Breast epithelium (tissue), 3 donors: ENCODE measurements at regions not wholly inside any gene's neighbourhood (a gene's known extent, or its start where the extent isn't known, plus 50 kb on each side); places are given as distances from the start of the nearest gene placed in this dataset.

Experiments used
- POLR2A ChIP-seq: fragments of 450-650 bp; IDR thresholded peaks from one replicate; pipeline ENCODE4 v1.6.1; 2016; ENCODE audit warnings: antibody characterized with exemption, mild to moderate bottlenecking, moderate library complexity
- POLR2AphosphoS5 ChIP-seq, 3 donors: sonication (generic); formaldehyde crosslinking; IDR thresholded peaks; one replicate each; pipeline ENCODE4 v1.6.1; 2017; ENCODE audit warnings: antibody characterized with exemption in 3 of 3
- TF ChIP-seq, protein P1 (sequence below), 3 donors: fragments of 450-650 bp; IDR thresholded peaks; one replicate each; pipeline ENCODE4 v1.5.1; 2016 to 2017; ENCODE audit warnings: antibody characterized with exemption in 3 of 3, mild to moderate bottlenecking in 3 of 3, moderate library complexity in 3 of 3

DNA sequence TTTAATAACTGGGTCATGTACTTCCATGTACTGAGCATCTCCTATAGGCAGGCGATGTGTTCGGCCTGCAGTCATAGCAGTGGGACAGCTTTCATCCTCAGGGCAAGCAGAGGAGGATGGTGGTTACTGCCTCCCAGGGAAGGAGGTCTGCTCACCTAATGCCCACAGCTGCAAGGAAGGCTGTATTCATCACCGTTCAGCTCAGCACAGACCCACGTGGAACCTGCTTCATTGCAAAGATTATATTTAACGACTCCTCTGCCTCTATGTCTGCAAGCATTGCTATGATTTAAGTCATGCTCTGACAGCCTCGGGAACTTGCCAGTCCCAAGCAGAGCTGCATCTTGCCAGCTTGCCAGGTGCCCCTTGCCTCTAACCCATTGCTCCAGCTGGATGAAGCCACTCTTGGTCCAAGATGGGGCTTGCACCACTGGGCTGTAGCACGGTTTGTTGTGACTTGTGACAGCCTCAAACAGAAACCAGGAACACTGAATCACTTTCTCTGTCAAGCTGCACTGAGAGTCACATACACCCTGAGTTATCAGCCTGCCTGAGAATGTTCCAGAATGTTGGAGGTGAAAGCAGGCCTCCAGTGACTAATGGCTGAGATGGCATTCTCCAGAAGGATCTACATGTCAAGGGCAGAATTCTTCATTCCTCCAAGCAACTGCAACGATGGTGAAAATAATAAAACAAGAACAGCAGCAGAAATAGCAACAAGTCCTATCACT, 651.1 kb upstream of the ID2 start:
- TF ChIP-seq, protein P1, sequence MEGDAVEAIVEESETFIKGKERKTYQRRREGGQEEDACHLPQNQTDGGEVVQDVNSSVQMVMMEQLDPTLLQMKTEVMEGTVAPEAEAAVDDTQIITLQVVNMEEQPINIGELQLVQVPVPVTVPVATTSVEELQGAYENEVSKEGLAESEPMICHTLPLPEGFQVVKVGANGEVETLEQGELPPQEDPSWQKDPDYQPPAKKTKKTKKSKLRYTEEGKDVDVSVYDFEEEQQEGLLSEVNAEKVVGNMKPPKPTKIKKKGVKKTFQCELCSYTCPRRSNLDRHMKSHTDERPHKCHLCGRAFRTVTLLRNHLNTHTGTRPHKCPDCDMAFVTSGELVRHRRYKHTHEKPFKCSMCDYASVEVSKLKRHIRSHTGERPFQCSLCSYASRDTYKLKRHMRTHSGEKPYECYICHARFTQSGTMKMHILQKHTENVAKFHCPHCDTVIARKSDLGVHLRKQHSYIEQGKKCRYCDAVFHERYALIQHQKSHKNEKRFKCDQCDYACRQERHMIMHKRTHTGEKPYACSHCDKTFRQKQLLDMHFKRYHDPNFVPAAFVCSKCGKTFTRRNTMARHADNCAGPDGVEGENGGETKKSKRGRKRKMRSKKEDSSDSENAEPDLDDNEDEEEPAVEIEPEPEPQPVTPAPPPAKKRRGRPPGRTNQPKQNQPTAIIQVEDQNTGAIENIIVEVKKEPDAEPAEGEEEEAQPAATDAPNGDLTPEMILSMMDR (IDR thresholded peaks at IDR 0.05) = no peak
- TF ChIP-seq POLR2A = no peak
- TF ChIP-seq POLR2AphosphoS5 (IDR thresholded peaks at IDR 0.05) = no peak
